ENCODE measurements at regions not wholly inside any gene's neighbourhood (a gene's known extent, or its start where the extent isn't known, plus 50 kb on each side); places are given as distances from the start of the nearest gene placed in this dataset.

- no peak for DNase-seq (ENCODE audit: low read depth)
These were observed 142.3 kb upstream of the CPNE8 start for GRCh38 chr12:39047539-39048262.

GRCh38 chr12:39044754-39045153 is 139.4 kb upstream of the CPNE8 start:
- no peak for DNase-seq (ENCODE audit: low read depth)

GRCh38 chr12:39043424-39043822 is 138.0 kb upstream of the CPNE8 start:
- DNase-seq (ENCODE audit: low read depth), result no peak

- DNase-seq (ENCODE audit: low read depth), result no peak
These were observed 134.9 kb upstream of the CPNE8 start for GRCh38 chr12:39040275-39040674.

- no peak for DNase-seq (ENCODE audit: low read depth)
These were observed 131.7 kb upstream of the CPNE8 start for GRCh38 chr12:39037115-39037514.

- DNase-seq (ENCODE audit: low read depth), result no peak
These were observed 130.7 kb upstream of the CPNE8 start for GRCh38 chr12:39036105-39036504.

GRCh38 chr12:39033782-39034181 is 128.4 kb upstream of the CPNE8 start:
- no peak for DNase-seq (ENCODE audit: low read depth)

GRCh38 chr12:39032448-39032847 is 127.1 kb upstream of the CPNE8 start:
- no peak for DNase-seq (ENCODE audit: low read depth)

GRCh38 chr12:39032034-39032433 is 126.6 kb upstream of the CPNE8 start:
- no peak for DNase-seq (ENCODE audit: low read depth)

- no peak for DNase-seq (ENCODE audit: low read depth)
These were observed 123.0 kb upstream of the CPNE8 start for GRCh38 chr12:39028382-39028781.

- DNase-seq (ENCODE audit: low read depth), result no peak
These were observed 107.5 kb upstream of the CPNE8 start for GRCh38 chr12:39012870-39013269.

- no peak for DNase-seq (ENCODE audit: low read depth)
These were observed 105.8 kb upstream of the CPNE8 start for GRCh38 chr12:39011166-39011565.

- DNase-seq (ENCODE audit: low read depth), result no peak
These were observed 105.0 kb upstream of the CPNE8 start for GRCh38 chr12:39010406-39010805.

GRCh38 chr12:39007619-39008018 is 102.2 kb upstream of the CPNE8 start:
- DNase-seq (ENCODE audit: low read depth), result no peak

- no peak for DNase-seq (ENCODE audit: low read depth)
These were observed 100.9 kb upstream of the CPNE8 start for GRCh38 chr12:39006286-39006685.

GRCh38 chr12:39005671-39006070 is 100.3 kb upstream of the CPNE8 start:
- DNase-seq (ENCODE audit: low read depth), result no peak

GRCh38 chr12:39003541-39004155 is 98.3 kb upstream of the CPNE8 start:
- no peak for DNase-seq (ENCODE audit: low read depth)

- no peak for DNase-seq (ENCODE audit: low read depth)
These were observed 95.0 kb upstream of the CPNE8 start for GRCh38 chr12:39000370-39000769.

- DNase-seq (ENCODE audit: low read depth), result no peak
These were observed 93.6 kb upstream of the CPNE8 start for GRCh38 chr12:38998887-38999482.

GRCh38 chr12:38995249-38995648 is 89.9 kb upstream of the CPNE8 start:
- no peak for DNase-seq (ENCODE audit: low read depth)

- DNase-seq (ENCODE audit: low read depth), result no peak
These were observed 80.6 kb upstream of the CPNE8 start for GRCh38 chr12:38985961-38986360.

- DNase-seq (ENCODE audit: low read depth), result no peak
These were observed 79.0 kb upstream of the CPNE8 start for GRCh38 chr12:38984388-38984787.

GRCh38 chr12:38983117-38983571 is 77.8 kb upstream of the CPNE8 start:
- DNase-seq (ENCODE audit: low read depth), result no peak

Data from stimulated activated CD8-positive, alpha-beta memory T cell treated with anti-CD3 and anti-CD28 coated beads, Interleukin-15, amount 100 ng/mL, for 24 hours (primary cell).